ENCODE measurements at regions not wholly inside any gene's neighbourhood (a gene's known extent, or its start where the extent isn't known, plus 50 kb on each side); places are given as distances from the start of the nearest gene placed in this dataset.
A peak's percentile ranks its signal among the peaks of the same experiment; 100 is the strongest.

DNA sequence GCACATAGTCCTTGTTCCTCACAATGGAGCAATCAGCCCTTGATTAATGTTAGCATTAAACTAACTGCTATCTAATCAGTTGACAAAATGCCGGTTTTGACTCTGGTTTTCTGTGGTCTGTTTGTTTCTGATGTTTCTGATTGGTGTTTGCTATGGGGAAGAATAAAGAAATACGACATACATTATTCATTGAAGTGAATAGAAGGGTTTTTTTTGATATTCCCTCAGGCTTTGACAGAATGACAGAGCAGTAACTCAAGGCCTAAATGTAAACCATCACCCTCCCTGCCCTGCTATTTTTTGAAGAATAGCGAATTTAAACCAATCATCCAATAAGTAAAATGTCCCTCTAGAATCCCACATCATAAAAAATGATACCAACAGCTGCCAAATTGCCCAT lies 65.5 kb upstream of the HS3ST1 start:
- no peak for DNase-seq (ENCODE audit: low read depth)

DNA sequence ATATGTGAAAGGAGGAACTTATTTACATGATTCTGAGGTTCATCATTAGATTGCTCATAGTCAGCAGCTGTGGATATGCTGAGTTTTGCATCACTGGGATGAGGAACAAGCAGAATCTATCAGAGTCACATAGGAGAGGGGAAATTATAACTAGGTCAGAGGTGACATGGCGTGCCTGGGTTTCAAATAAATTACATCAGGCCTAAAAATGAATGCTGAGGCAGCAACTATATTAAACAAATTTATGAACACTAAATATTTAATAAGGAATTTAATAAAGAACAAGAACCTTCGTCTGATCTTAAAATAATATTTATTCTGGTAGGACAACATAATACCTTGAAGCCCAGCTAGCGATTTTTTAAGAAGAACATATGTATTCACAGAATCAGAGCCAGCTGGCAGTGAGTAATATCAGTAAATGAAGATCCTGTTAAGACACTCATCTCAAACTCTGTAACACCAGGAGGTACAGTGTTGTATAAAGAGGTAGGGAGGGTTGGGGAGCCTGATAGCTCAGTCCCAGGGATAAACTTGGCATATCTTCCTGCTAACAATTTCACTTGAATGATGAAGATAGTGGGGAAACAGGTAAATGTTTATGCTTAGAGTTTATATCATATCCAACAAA lies 60.9 kb upstream of the HS3ST1 start:
- DNase-seq (ENCODE audit: low read depth): no peak

DNA sequence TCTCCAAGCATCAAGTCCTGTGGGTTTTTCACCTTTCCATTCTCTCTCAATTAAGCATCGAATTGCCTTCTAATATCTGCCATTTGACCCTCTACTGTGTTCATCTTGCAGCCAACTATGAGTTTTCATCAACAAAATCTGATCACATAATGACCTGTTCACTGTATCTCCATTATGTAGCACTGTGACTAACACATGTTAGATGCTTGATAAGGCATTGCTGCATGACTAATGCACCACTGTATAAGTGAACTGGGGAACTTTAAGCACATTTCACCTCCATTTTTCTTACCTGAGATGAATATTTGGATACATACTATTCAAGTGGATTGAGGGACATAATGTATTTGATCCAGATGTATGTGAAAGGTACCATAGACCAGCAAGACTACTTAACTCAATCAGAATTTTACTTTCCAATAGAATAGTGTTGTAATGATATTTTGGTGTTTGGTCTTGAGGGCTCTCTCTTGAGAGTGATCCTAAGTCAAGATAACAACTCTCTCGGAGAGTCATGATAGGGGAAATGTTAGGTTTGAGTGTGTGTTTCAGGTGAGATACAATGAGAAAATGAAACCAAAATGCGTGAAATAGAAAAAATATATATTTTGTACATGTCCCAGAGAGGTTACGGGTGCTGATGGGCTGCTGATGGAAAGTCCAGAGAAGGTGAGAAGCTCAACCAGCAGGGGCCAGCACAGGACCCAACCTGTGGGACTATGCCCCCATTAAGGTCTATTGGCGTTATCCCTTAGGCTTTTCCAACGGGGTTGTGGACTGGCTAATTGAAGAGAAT lies 60.2 kb upstream of the HS3ST1 start:
- peak; percentile 42 for DNase-seq (ENCODE audit: low read depth)

DNA sequence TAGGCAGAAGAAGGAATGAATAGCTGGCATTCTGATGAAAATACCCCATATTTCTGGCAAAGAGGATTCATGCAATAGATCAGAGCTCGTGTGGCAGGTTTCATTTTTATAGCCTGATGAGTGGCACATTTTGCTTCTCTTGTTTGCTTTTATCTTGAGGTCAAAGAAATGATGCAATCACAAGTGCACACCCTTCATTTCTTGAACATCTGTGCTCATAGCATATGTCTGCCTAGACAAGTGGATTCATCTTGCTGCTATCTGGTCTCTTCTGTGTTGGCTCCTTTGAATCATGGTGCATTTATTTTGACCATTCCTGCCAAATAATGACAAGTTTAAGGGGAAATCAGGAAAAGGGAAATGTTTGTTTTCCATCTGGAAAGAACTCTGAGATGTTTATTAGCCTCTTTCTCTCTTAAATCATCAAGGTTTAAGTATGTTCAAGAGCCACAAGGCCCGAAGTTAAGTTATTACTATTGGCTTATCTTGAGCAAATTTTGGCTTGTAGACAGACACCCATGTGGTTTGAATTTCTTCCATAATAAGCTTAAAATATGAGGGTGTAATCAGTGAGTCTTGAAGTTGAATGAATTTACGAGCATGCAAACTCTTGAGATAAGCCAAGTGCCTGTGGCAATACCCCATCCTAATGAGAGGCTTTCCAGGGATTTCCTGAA lies 59.3 kb upstream of the HS3ST1 start:
- peak; percentile 61 for DNase-seq (ENCODE audit: low read depth)

DNA sequence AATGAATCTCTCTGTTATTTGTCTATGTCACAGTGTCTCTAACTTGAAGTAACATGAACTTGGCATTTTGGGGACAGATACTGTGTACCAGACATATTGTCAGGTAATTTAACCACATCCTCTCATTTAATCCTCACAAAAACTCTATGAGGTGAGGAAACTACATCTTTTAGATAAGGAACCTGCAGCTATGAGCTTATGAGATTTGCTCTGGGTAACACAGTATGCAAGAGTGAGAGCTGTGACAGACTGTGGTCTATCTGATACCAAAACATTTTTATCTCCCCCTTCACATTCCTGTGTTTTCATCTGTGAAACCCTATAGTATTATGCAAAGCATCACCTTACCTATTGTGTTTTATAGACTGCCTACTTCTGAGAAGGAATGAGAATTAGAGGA lies 58.4 kb upstream of the HS3ST1 start:
- DNase-seq (ENCODE audit: low read depth): no peak

DNA sequence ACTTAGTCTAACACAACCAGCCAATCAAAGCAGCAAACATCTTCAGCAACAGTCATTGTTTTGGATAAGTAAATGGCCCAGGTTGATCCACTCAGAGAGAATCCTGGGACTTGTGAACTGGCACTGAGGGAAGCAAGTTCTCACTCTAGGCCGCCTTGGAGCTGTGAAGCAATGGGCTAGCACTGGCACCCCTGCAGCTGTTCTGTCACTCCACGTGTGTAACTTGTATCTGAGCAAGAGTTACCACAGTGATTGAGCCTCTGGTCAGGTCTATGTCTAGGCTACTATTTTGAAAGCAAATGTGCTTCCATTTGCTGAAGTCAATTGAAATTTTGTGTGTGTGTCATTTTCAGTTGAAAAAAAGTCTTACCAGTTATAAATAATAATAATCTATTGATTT lies 57.2 kb upstream of the HS3ST1 start:
- DNase-seq (ENCODE audit: low read depth): no peak

GRCh38 chr4:11484531-11484930 lies 55.8 kb upstream of the HS3ST1 start:
- no peak for DNase-seq (ENCODE audit: low read depth)

DNA sequence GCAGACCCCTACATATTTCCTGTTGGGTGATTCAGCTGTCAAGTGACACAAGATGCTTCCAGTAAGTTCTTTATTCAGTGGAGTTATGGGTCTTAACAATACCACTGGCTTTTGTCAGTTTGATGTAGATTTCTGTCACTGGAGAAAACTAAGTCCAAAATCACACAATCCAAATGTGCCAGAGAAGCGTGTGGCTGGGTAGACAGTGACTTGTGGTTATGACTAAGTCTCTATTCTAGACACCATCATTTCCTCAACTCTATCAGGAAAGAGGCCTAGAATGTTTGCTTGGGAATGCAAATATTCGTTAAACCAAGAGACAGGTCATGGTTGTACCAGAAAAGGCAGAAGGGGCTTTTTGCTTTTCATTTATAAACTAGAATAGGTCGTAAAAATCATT lies 54.4 kb upstream of the HS3ST1 start:
- peak; percentile 49 for DNase-seq (ENCODE audit: low read depth)

DNA sequence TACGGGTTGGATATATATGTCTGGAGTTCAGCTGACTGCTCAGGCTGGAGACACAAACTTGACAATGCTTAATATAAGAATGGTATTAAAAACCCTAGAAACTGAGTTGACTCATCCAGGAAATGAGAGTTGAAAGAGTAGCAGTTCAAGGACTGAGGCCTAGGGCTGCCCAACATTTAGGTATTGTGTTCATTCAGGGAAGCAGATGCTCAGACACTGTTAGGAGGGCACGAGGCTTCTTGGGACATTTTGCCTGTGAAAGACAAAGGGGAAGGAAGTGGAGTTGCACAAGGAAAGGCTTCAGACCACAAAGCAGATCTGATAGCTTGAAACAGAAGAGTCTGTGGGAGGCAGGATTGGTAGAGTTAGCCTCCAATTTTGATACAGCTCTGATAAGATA lies 52.0 kb upstream of the HS3ST1 start:
- DNase-seq (ENCODE audit: low read depth): peak; percentile 48
